GM04503 (cell line): ENCODE measurements at regions not wholly inside any gene's neighbourhood (a gene's known extent, or its start where the extent isn't known, plus 50 kb on each side); places are given as distances from the start of the nearest gene placed in this dataset.
"Not testable (repeated sequence)": the region's sequence is repeated elsewhere in the genome, so short reads cannot be mapped to it uniquely, and the experiment has no call there.

Experiments
- DNase-seq: peaks from one replicate; pipeline ENCODE4 v3.0.0-alpha.2; 2012; ENCODE audit warnings: low read depth

DNA sequence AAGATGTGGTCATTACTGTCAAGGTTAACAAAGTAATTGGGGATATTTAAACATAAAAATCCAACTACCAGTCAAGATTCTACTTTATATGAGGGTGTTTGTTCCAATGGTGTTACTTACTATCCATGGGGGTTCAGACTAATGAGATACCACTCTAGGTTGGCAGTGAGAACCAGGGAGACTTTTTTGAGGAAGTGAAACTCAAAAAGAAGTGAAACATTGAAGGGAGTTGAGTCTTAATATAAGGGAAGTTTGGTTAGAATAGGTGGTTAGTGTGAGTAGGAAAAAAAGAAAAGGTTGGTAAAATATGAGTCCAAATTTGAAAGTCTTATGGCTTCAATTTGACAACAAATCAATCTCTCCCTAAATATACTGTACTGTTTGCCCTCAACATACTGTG, 123.6 kb upstream of the ANK3 start:
- no peak for DNase-seq

DNA sequence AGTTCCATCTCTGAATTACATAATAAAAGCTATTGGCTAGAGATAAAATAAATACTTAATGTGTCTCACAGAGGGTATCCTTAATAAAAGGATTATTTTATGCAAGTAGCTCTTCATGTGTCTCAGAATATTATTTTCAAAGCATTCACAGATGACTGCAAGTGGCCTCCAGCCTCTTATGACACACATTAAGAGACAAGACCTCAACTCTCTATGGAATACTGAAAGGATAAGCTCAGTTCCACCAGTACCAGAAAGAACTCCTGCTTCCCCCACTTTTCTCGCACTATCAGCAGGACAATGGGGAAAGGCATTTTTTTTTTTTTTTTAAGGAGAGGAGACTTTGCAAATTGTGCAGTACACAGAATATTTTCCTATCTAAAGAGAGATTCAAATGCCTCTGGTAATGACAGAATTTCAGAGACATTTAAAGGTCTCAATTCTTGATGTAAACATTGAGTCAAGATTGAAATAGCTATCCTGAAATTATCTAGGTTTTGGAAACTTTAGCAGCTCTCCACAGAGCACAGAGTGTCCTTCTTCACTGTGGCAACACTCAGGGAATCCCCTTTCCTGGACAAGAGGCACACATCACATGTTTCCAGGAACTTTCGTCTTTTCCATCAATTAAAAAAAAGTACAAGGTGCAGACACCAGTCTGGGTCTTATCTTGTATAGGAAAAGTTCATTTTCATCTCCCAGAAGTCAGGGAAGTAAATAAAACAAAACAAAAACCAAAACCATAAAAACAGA, 122.0 kb upstream of the ANK3 start:
- DNase-seq: no peak

DNA sequence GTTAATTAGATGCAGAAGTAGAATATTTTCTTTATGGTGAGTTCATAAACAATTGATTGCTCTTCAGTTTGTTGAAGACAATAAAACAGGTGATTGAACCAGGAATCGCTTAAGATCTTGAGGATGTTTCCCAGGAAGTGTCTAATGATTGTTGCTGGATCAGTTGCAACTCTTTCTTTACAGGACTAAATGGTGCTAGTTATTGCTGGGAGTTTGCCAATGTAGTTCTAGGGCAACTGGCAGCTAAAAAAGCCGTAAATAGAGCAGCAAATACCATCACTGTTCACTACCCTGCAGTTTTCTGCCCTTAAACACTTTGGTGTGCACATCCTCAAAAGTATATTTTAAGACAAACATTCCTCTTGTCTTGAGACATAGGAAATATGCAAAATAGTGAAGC, 119.2 kb upstream of the ANK3 start:
- no peak for DNase-seq

DNA sequence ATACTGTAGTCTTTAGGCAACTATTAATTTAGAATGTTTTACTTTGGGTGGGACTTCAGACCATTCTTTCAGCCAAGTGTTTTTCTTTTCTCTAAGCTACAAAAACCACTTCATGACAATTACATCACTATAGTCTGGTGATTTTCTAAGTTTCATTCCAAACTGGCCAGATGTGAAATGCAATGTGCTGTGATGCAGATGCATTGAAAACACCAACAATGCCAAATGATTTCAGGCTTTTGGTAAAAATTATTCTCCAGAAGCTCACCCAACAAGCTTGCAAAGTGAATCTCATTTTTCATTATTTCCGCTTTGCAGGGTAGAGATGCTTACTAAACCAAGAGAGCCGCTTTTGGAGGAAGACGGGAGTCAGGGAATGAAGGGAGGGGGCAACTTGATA, 118.4 kb upstream of the ANK3 start:
- DNase-seq: no peak

DNA sequence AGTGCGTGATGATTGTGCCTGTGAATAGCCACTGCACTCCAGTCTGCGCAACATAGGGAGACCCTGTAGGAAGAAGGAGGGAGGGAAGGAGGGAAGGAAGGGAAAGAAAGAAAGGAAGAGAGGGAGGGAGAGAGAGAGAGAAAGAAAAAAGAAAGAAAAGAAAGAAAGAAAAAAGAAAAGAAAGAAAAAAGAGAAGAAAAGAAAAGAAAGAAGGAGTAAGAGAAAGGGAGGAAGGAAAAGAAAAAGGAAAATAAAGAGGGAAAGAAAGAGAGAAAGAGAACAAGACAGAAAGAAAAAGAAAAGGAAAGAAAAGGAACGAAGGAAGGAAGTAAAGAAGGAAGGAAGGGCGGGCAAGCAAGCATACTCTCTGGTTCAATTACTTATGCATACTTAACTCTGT, 112.9 kb upstream of the ANK3 start:
- no peak for DNase-seq

DNA sequence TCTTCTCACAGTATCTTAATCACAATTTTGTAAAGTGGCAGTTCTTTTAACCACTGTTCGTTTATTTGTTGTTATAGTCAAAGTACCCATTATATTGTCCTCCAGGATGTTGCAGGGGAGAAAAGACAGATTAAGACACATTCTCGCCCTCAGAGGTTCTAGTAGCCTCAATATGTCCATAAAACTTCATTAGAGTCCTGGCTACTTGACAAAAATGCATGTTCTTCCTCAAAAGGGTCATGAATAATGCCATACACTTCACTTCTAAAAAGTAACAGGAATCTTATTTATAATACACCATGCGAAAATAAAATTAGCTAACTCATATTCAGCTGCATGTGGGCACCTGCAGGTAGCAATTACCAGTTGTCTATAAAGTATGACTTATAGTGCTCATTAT, 109.3 kb upstream of the ANK3 start:
- DNase-seq: no peak

DNA sequence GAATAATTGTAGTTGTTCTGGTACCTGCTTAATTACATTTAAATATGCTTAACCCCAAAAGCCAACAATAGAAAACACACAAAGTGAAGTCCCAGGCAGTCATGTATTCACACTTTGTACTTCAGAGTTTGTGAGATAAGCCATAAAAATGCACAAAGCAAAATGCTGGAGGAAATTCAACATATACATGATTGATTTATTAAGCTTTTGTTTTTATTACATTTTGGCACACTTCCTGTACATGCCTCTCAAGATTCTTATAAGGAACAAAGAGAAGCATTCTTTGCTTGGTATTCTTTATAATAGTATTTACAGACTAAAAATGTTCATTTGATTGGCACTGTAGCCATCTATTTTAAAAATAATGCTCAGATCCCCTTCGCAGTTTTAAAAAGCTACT, 107.7 kb upstream of the ANK3 start:
- no peak for DNase-seq

DNA sequence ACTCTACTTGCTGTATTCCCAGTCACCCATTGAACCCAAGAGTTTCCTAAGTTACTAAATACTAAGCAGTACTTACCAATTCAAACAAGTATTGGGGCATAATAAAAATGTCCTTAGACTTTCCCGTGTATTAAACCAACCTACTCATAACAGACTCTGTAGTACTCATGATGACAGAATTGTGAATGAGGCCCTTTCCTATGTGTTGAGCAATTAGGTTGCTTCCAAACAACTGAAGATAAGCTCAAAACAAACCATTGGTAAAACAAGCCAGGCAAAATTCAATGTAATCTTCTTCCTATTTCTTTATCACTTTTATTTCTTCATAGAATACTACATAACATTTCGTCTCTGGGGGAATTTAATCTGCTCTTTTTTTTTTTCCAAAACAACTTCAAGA, 106.5 kb upstream of the ANK3 start:
- no peak for DNase-seq

DNA sequence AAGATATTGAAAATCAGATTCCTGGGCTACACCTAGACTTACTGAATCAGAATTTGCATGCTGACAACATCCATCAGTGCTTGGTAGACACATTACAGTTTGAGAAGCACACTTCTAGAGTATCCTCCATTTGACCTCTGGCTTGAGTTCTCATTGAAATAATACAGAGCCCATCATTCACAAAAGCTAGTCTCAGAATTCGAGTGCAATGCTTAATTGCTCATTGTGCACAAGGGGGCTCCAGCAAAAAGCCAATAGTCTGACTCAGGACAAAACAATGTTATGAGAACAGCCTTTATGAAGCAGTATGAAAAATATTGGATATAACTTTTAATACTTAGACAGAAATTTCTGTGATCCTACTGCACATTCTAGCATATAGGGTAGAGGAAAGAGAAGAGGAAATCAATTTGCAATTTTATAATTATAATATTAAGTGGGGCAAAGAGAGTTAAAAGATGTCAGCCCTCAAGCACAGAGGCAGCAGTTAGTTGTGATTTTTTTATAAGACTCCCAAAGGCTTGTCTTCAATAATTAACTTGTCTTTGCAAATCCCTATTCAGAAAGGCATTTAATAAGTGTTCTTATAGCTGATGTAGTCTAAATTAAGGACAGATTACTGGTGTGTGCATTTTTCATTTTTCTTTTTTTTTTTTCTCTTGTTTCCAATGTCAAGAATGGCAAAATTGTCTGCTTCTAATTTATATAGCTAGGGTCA, 105.8 kb upstream of the ANK3 start:
- no peak for DNase-seq

DNA sequence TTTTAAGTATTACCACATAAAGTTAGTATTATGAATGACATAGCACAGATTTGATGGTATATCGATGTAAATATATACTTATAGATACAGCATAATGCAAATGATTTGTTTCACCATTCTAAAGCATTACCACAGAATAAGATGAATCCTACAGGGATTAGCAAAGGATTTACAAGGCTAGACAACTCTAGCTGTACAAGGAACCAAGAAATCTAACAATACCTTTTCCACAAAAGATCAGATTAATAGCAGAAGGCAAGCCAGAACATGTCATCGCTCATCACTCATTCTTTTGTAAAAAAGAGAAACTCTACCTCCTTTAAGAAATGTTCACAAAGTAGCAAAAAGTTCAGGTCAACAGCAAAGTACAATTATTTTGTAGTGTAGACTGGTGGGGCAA, 105.1 kb upstream of the ANK3 start:
- DNase-seq: no peak

DNA sequence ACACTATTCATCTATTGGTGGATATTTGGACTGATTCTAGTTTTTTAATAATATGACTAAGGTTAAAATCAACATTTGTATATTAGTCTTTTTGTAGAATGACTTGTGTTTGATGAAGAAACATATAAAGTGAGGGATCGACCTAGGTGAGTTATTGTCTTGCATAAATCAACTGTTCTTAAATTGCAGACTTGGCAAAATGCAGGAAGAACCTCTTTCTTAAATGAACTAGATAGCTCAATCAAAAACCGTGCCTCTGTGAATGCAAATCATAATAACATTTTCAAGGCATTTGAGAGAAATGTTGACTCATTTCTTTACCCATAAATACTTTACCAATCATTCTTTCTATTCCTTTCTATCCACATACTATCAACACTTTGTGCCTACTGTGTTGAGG, 101.5 kb upstream of the ANK3 start:
- no peak for DNase-seq

DNA sequence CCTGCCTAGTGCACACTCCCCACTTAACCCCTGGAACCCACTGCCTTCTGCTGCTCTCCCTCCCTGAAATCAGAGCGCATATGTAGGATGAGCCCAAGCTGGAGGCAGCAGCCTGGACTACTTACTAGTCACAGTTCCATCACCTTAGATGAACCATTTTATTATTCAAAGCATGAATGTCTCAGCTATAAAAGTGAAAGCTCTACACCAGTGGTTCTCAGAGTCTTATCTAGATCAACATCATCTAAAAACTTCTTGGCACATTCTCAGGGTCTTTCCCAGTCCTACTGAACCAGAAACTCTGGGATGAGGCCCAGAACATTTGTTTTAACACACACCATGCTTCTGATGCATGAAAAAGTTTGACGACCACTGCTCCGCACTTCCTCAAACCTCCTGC, 100.3 kb upstream of the ANK3 start:
- no peak for DNase-seq

DNA sequence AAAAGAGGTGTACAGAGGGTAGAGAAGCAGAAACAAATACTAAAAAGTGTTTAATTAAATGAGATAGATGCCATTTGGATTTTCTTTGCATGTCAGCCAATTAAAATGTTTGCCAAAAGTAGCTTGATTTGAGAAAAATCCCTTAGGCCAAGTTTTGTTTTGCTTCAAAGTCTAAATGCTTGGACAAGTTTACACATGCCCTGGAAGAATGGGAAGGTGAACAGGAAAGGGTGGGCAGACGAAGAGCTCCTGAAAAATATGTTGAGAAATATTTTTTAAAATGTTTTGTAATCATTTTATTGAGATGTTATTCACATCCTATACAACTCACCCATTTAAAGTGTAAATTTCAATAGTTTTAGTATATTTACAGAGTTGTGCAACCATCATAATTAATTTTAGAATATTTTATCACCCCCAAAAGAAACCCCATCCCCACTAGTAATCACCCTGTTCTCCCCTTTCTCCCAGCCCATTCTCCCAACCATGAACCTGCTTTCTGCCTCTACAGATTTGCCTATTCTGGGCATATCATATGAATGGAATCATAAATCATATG, 98.5 kb upstream of the ANK3 start:
- no peak for DNase-seq

DNA sequence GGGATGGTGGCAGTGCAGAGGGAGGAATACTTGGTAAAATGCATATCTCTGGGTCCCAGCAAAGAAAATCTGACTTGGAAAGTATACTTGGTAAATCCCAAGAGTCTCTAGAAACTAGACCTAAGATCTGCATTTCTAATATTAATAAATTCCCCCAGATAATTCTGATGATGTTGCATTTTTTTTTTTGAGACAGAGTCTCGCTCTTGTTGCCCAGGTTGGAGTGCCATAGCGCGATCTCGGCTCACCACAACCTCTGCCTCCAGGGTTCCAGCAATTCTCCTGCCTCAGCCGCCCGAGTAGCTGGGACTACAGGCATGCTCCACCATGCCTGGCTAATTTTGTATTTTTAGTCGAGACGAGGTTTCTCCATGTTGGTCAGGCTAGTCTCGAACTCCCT, 97.9 kb upstream of the ANK3 start:
- no peak for DNase-seq

DNA sequence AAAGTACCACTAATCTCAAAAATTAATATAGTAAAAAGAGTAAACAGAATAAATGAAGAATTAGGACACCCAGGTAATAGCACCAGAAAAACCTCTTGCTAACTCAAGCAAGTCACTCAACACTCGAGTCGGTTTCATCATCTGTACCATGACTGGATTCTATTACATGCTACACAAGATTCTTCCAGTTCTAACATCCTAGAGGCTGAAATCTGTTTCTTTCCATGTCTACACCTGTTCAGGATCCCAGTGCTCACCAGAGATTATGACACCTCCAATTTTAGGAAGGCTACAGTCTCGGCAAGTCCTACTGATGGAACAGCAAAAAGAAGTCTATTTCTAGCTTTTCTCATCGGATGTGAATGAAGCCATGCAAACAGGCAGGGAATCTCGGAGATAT, 95.3 kb upstream of the ANK3 start:
- DNase-seq: no peak

DNA sequence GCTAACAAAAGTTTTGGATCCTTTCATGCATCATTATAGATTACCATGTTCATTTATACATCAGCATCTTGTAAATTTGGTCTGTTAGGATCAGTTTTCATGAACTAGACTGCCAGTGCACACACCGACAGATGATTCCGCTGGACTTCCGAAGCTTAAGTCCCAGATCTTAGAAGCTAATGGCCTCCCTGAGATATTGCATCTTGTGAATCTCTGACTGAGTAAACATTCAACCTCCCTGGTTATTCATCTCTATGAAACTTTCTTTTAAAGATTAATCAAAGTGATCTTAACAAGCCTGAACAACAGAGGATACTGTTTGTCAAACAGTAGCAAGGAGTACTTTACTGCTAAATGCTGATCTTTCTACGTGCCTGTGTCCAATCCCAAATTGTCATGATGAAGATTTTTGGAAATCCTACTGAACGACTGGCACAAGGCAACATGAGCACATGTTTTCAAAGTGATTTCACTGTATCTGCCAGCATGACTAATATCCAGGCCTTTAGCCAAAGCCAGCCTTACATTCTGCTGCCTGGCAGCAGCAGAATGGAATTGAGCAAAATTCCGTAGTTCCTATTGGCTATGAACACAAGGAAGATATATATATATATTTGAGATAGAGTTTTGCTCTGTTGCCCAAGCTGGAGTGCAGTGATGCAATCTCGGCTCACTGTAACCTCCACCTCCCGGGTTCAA, 91.3 kb upstream of the ANK3 start:
- DNase-seq: peak; percentile 61

DNA sequence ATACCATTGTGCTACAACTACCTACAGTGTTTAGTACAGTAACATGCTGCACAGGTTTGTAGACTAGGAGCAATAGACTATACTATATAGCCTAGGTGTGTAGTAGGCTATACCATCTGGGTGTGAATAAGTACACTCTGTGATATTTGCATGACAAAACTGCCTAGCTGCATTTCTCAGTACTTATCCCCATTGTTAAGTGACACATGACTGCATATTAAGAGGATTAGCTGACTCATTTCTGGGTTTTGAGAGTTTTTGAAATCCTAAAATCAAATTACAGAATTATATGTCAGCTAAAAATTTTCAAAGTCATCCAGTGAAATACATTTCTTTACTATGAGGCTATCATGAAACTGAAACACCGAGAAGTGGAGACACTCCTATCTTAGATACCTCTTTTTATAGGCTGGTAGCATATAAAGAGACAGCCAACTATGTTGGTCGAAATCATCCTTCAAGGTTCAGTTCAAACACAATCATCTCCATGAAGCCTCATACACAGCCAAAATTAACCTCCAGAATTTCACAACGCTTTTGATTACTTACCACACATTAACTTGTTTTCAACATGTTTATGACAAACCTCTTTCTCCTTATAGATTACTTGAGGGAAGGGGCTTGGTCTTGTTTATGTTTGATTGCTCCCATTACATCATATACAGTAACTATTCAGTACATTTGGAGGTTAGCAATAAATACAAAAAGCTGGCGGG, 89.8 kb upstream of the ANK3 start:
- no peak for DNase-seq

DNA sequence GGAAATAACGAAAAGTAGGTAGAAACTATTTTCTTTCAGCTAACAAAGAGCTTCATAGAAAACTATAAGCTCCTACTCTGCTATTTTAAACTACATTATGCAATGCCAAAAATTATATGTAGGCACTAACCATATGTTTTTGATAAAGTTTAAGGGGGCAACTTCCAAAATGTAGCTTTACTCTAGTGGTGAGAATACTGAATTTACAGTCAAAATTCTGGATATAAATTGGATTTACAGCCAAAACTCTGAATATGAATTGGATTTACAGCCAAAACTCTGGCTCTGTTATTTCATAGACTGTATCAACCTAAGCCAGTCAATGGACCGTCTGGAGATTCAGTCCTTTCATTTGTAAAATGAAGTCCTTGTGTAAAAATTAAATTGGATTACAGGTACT, 86.8 kb upstream of the ANK3 start:
- no peak for DNase-seq

DNA sequence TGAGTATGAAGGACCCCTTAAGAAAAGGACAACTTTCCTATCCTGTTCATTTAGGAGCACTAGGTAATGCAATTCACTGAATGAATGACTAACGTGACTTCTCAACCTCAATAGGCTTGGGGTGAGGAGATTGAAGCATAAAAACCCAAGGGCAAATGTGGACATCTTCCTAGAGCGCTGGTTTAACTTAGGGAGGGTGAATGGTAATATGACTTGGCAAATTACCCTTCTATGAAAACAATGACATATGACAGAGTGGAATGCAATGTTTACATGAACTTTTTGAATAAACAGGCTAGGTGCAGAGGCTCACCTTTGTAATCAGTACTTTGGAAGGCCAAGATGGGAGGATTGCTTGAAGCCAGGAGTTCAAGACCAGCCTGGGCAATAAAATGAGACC, 83.9 kb upstream of the ANK3 start:
- DNase-seq: no peak

DNA sequence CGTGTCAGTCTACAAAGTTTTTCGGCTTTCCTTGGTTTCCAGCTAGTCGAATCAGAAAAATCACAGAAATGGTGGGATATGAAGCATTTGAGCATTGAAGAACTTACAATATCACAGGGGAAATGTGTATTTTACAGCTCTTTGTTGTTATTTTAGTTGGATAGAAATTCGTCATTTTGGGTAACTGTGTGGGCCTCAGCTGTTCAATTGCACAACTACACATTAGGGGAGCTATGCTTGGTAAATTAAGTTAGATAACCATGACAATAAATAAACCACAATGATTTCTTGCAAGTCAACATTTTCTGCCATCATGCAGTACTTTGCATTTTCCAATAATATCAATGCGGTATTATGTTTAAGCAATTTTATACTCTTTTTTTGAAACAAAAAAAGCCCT, 80.4 kb upstream of the ANK3 start:
- DNase-seq: no peak

DNA sequence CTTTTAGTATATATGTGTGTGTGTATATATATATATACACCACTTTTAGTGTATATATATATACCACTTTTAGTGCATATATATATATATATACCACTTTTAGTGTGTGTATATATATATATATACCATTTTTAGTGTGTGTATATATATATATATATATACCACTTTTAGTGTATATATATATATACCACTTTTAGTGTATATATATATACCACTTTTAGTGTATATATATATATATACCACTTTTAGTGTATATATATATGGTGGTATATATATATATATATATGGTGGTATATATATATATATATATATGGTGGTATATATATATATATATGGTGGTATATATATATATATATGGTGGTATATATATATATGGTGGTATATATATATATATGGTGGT, 79.5 kb upstream of the ANK3 start:
- DNase-seq: not testable (repeated sequence)

DNA sequence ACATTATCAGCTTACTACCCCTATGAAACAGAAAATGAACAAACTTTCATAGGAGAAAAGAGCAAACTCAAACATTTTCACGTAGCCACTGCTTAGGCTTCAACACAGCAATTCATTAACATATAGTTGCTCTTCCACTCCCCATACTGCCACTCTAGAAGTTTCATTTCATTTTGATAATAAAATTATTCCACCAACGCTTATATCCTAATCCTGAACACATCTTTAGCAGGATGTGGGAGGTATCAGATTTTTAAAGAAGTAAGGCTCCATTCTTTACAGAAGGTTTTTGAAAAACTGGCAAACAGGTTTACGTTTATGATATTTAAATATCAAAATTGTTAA, 77.5 kb upstream of the ANK3 start:
- no peak for DNase-seq
